Endothelial cell of umbilical vein (primary cell): ENCODE measurements at regions not wholly inside any gene's neighbourhood (a gene's known extent, or its start where the extent isn't known, plus 50 kb on each side); places are given as distances from the start of the nearest gene placed in this dataset.
"Not testable (repeated sequence)": the region's sequence is repeated elsewhere in the genome, so short reads cannot be mapped to it uniquely, and the experiment has no call there.

Source experiments
- BruUV-seq: library from RNA; stranded (reverse); fragments of 400-500 nt; replicated peaks from 2 replicates; lab custom pipeline; 2021; lab: Mats Ljungman, UMichigan
- CTCF ChIA-PET: fragments of 300-600, 350-600 bp; sonication (Branson Sonifier 250); formaldehyde crosslinking; loops from one replicate; lab custom pipeline; 2021; ENCODE audit warnings: antibody characterized with exemption, inconsistent platforms; lab: Charles Lee
- POLR2A ChIA-PET: fragments of 300-600, 350-600 bp; sonication (Branson Sonifier 250); formaldehyde crosslinking; loops from one replicate; lab custom pipeline; 2021; ENCODE audit warnings: antibody characterized with exemption, inconsistent platforms; lab: Charles Lee
- DNase-seq: peaks from one replicate; pipeline ENCODE4 v3.0.0-alpha.2; 2011; ENCODE audit warnings: low read depth, low spot score
- FAIRE-seq: peaks from 2 replicates; lab custom pipeline; 2011; peaks lifted over from hg19 to GRCh38; lab: Jason Lieb, UNC
- H2AFZ ChIP-seq: 2 replicates; pipeline ENCODE4 v1.6.0; 2012; ENCODE audit warnings: low read depth, low read length, control low read depth, inconsistent platforms
- H3K27ac ChIP-seq: 2 replicates; pipeline ENCODE4 v1.5.1; 2011; ENCODE audit warnings: low read depth, mild to moderate bottlenecking, control low read depth, low read length, moderate library complexity; ENCODE audit not compliant: insufficient read depth
- H3K27me3 ChIP-seq, 2 experiments: 2 replicates each; pipeline versions ENCODE4 v1.6.0 to v1.6.1; 2011; ENCODE audit warnings: low read length in 2 of 2, mixed read lengths in 1 of 2; ENCODE audit not compliant: control insufficient read depth in 2 of 2, insufficient read depth in 2 of 2
- H3K36me3 ChIP-seq, 2 experiments: 2 replicates in 1 of 2; 3 replicates in 1 of 2; pipeline ENCODE4 v1.5.1; 2011; ENCODE audit warnings: low read length in 2 of 2, mild to moderate bottlenecking in 1 of 2, moderate library complexity in 1 of 2; ENCODE audit not compliant: control insufficient read depth in 2 of 2, insufficient read depth in 2 of 2; ENCODE audit errors: extremely low read depth in 1 of 2
- H3K4me1 ChIP-seq: 3 replicates; pipeline ENCODE4 v1.5.1; 2011; ENCODE audit warnings: mild to moderate bottlenecking, low read length; ENCODE audit not compliant: control insufficient read depth, insufficient read depth; ENCODE audit errors: extremely low read depth
- H3K4me2 ChIP-seq: 2 replicates; pipeline ENCODE4 v1.6.1; 2011; ENCODE audit warnings: low read length, control low read depth, mixed read lengths; ENCODE audit not compliant: insufficient read depth
- H3K4me3 ChIP-seq, 3 experiments: fragments of 200-600 bp in 1 of 3; sonication (generic), shearing (Covaris generic) in 1 of 3; replicated peaks in 1 of 3; 2 replicates each; pipeline ENCODE4 v1.5.1; 2011 to 2016; ENCODE audit warnings: control low read depth in 3 of 3, low read length in 3 of 3, mild to moderate bottlenecking in 2 of 3, inconsistent platforms in 1 of 3, low read depth in 1 of 3, moderate library complexity in 1 of 3; ENCODE audit not compliant: insufficient read depth in 1 of 3
- H3K79me2 ChIP-seq: 2 replicates; pipeline ENCODE4 v1.6.0; 2012; ENCODE audit warnings: low read length, inconsistent platforms; ENCODE audit not compliant: control insufficient read depth, insufficient read depth
- H3K9ac ChIP-seq: replicated peaks from 2 replicates; pipeline ENCODE3; 2011; ENCODE audit warnings: low read length, control low read depth; ENCODE audit not compliant: insufficient read depth; ENCODE audit errors: extremely low read depth
- H3K9me1 ChIP-seq: replicated peaks from 3 replicates; pipeline ENCODE4 v1.6.0; 2011; ENCODE audit warnings: mild to moderate bottlenecking, low read length; ENCODE audit not compliant: control insufficient read depth, insufficient read depth; ENCODE audit errors: extremely low read depth
- H3K9me3 ChIP-seq: replicated peaks from 2 replicates; pipeline ENCODE4 v1.5.1; 2012; ENCODE audit warnings: low read length, inconsistent platforms; ENCODE audit not compliant: control insufficient read depth, insufficient read depth
- H4K20me1 ChIP-seq: replicated peaks from 2 replicates; pipeline ENCODE3; 2011; ENCODE audit warnings: mild to moderate bottlenecking, low read length; ENCODE audit not compliant: control insufficient read depth, insufficient read depth; ENCODE audit errors: extremely low read depth
- EZH2 ChIP-seq: IDR thresholded peaks from 2 replicates; pipeline ENCODE4 v1.6.1; 2012; ENCODE audit warnings: borderline replicate concordance, low read depth, mild to moderate bottlenecking, moderate library complexity, low read length, inconsistent platforms; ENCODE audit not compliant: severe bottlenecking
- FOS ChIP-seq: IDR thresholded peaks from 2 replicates; pipeline ENCODE4 v1.6.1; 2011; ENCODE audit warnings: mild to moderate bottlenecking, low read length, moderate library complexity, borderline replicate concordance; ENCODE audit not compliant: insufficient read depth
- GATA2 ChIP-seq: IDR thresholded peaks from 2 replicates; pipeline ENCODE4 v1.7.0; 2011; ENCODE audit warnings: low read depth, mild to moderate bottlenecking, moderate library complexity, mixed read lengths, low read length; ENCODE audit not compliant: insufficient read length, insufficient read depth
- JUN ChIP-seq: IDR thresholded peaks from 2 replicates; pipeline ENCODE4 v1.6.1; 2011; ENCODE audit warnings: borderline replicate concordance, low read depth; ENCODE audit not compliant: insufficient read length, insufficient read depth
- MYC ChIP-seq: IDR thresholded peaks from one replicate; pipeline ENCODE4 v1.6.1; 2011; ENCODE audit warnings: mild to moderate bottlenecking, low read depth, low read length
- POLR2A ChIP-seq: IDR thresholded peaks from 2 replicates; pipeline ENCODE4 v1.6.1; 2012; ENCODE audit warnings: low read depth, mild to moderate bottlenecking, control low read depth, low read length
- POLR2AphosphoS5 ChIP-seq: IDR thresholded peaks from 2 replicates; pipeline ENCODE4 v1.6.1; 2012; ENCODE audit warnings: low read depth, mild to moderate bottlenecking, control low read depth, low read length, moderate library complexity; ENCODE audit not compliant: insufficient read depth
- dilution Hi-C: fragments of 300-500 bp; cut with MboI; formaldehyde crosslinking; loops from one replicate; pipeline ENCODE4 v1.15.0; 2019; ENCODE audit warnings: low sequenced_read_pairs; ENCODE audit not compliant: extremely low pct_ligation_motif_present
- intact Hi-C: fragments of 100-400 bp; cut with micrococcal nuclease; formaldehyde crosslinking; loops from one replicate; pipeline ENCODE4 v1.10.0; 2022
- TF ChIP-seq, protein P1 (sequence below): IDR thresholded peaks from 2 replicates; pipeline ENCODE4 v1.6.1; 2011; ENCODE audit not compliant: insufficient read depth, insufficient read length

DNA sequence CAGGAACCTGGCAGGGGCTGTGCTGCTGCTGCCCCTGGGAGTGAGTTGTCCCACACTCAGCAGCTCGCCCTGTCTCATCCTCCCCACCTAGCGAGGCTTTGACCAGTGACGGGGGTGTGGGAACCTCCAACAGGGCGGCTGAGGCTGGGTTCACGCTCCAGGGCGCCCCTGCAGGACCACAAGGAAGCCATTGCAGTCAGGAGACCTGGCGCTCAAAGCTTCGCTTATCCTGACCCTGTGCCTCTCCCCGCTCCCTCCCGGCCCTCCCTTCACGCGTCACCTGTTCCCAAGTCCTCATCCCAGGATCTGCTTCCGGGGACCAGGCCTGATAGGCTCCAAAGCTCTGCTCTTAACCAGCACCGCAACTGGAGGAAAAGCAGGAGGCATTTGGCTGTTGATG, 272.0 kb upstream of the SFSWAP start:
- Histone ChIP-seq H3K4me3 (no peak overlapping the region), H3K27me3 (no peaks in the 10 kb centered on the region), H4K20me1 (no peaks in the 10 kb centered on the region), H3K79me2 (no peaks in the 10 kb centered on the region), H3K4me1 (no peaks in the 10 kb centered on the region), H3K9me3 (no peaks in the 10 kb centered on the region), H3K27ac (no peak overlapping the region), H3K9ac (no peak overlapping the region), H3K9me1 (no peaks in the 10 kb centered on the region), H2AFZ (no peak overlapping the region), H3K36me3 (no peaks in the 10 kb centered on the region), H3K4me2 (no peak overlapping the region)
- TF ChIP-seq MYC = no peak
- TF ChIP-seq POLR2AphosphoS5 = no peak
- TF ChIP-seq, protein P1, sequence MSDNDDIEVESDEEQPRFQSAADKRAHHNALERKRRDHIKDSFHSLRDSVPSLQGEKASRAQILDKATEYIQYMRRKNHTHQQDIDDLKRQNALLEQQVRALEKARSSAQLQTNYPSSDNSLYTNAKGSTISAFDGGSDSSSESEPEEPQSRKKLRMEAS = no peak
- no peak for TF ChIP-seq FOS
- TF ChIP-seq GATA2 = no peak
- no peak for TF ChIP-seq EZH2
- no peak for TF ChIP-seq JUN
- TF ChIP-seq POLR2A = no peak
- ChIA-PET POLR2A (no interaction called here), CTCF (no interaction called here)
- BruUV-seq = no TSS peak
- intact Hi-C loops (no loop called here), dilution Hi-C loops (no loop called here)
- FAIRE-seq (no peak), DNase-seq (no peak)

DNA sequence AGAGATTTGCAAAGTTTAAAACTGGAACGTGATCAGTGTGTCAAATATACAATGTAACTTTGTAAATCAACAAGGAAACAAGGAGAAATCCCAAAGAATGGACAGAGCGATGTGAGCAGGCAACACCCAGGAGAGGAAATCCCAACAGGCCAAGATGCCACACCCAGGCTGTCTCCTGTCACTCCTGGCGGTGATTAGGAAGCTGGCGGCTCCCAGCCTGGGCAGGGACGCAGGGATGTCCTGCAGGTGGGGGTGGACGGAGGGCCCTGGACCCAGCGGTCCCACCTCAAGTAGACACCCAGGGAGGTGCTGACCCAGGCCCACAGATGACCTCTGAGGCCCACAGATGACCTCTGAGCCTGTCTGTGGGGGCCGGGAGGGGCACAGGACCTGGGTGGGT, 271.1 kb upstream of the SFSWAP start:
- H3K36me3 ChIP-seq, dilution Hi-C loops, H3K9ac ChIP-seq, intact Hi-C loops, H3K4me3 ChIP-seq, H3K4me1 ChIP-seq, H3K9me1 ChIP-seq, BruUV-seq, FAIRE-seq, H3K4me2 ChIP-seq, H2AFZ ChIP-seq, DNase-seq, H3K79me2 ChIP-seq, H3K27me3 ChIP-seq, H3K9me3 ChIP-seq, H3K27ac ChIP-seq, CTCF ChIA-PET, H4K20me1 ChIP-seq, POLR2A ChIA-PET: not testable (repeated sequence)

DNA sequence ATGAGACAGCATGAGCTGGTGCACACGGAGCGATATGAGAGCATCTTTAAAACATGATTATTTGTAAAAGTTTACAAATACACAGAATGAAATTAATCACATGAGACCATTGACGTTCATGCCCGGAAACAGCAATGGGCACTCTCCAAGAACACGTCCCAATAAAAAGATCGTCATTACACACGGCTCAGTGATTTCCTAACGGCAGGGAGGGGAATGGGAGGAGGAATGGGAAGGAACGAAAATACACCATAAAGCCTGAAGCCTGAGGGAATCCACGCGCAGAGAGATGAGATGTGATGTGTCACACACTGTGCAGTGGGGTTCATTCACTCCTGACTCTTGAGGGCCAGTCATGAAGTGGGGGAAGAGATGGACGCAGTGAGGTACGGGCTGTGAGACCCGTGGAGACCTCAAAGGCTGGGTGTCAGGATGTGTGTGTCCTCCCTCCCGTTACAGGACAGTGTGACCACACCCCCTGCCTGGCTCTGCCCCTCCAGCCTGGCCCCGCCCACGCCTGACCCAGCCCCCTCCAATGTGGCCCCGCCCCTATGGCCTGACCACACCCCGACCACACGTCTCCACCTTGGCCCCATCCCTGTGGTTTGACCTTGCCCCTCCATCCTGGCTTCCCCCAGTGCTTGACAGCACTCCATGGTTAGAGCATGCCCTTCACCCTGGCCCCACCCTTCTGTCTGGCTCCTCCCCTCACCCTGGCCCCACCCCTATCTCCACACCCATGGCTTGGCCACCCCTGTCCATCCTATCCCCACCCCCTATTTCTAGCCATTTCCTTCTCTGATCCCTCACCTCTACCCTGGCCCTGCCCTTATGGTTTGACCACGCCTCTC, 270.5 kb upstream of the SFSWAP start:
- H3K9ac ChIP-seq, H3K4me2 ChIP-seq, DNase-seq, H2AFZ ChIP-seq, H3K36me3 ChIP-seq, H3K27ac ChIP-seq, intact Hi-C loops, dilution Hi-C loops, H3K4me3 ChIP-seq, BruUV-seq, CTCF ChIA-PET, H3K79me2 ChIP-seq, H3K9me1 ChIP-seq, FAIRE-seq, H3K4me1 ChIP-seq, H3K27me3 ChIP-seq, POLR2A ChIA-PET, H4K20me1 ChIP-seq, H3K9me3 ChIP-seq: not testable (repeated sequence)
